ENCODE measurements at regions not wholly inside any gene's neighbourhood (a gene's known extent, or its start where the extent isn't known, plus 50 kb on each side); places are given as distances from the start of the nearest gene placed in this dataset.

DNA sequence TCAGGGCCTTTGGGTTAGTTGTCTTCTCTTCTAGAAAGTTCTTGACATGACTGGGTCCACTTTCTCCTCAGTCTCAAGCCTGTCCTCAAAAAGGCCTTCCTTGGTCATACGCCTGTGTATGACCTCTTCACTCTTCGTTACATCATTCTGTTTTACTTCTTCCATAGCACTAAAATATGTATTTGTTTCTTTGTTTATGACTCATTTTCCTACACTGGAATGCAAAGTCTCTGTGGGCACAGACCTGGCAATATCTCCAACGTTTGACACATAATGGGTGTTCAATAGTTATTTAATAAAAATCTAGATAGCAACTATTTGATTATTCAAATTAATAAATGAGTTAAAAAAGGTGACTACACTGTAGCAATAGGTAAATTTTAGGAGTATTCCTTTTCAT, 85.1 kb downstream of the YIPF5 start:
- TF ChIP-seq, protein P1, sequence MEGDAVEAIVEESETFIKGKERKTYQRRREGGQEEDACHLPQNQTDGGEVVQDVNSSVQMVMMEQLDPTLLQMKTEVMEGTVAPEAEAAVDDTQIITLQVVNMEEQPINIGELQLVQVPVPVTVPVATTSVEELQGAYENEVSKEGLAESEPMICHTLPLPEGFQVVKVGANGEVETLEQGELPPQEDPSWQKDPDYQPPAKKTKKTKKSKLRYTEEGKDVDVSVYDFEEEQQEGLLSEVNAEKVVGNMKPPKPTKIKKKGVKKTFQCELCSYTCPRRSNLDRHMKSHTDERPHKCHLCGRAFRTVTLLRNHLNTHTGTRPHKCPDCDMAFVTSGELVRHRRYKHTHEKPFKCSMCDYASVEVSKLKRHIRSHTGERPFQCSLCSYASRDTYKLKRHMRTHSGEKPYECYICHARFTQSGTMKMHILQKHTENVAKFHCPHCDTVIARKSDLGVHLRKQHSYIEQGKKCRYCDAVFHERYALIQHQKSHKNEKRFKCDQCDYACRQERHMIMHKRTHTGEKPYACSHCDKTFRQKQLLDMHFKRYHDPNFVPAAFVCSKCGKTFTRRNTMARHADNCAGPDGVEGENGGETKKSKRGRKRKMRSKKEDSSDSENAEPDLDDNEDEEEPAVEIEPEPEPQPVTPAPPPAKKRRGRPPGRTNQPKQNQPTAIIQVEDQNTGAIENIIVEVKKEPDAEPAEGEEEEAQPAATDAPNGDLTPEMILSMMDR (IDR thresholded peaks at IDR 0.05), result no peak
- TF ChIP-seq POLR2AphosphoS5 (IDR thresholded peaks at IDR 0.05), result no peak

All from prostate gland (tissue), 2 donors.